GM18909 (cell line): ENCODE measurements at regions not wholly inside any gene's neighbourhood (a gene's known extent, or its start where the extent isn't known, plus 50 kb on each side); places are given as distances from the start of the nearest gene placed in this dataset.

Source experiments
- ATAC-seq: cut with Tn5 transposase; IDR thresholded peaks from one replicate; pipeline ENCODE4 v1.9.1; 2021; ENCODE audit warnings: mild to moderate bottlenecking; ENCODE audit not compliant: unreplicated experiment, poor library complexity

GRCh38 chr5:6867712-6868111, 154.5 kb downstream of the TENT4A start:
- no peak for ATAC-seq

GRCh38 chr5:6868171-6868570, 154.9 kb downstream of the TENT4A start:
- no peak for ATAC-seq

GRCh38 chr5:6868575-6869215, 155.5 kb downstream of the TENT4A start:
- ATAC-seq = no peak

- ATAC-seq = no peak
Measured at GRCh38 chr5:6869677-6870076, 156.4 kb downstream of the TENT4A start.

- ATAC-seq = no peak
Measured at GRCh38 chr5:6872441-6873160, 159.4 kb downstream of the TENT4A start.

- ATAC-seq = no peak
Measured at GRCh38 chr5:6873359-6873758, 160.1 kb downstream of the TENT4A start.

GRCh38 chr5:6875376-6875775, 162.1 kb downstream of the TENT4A start:
- no peak for ATAC-seq

- ATAC-seq = no peak
Measured at GRCh38 chr5:6877986-6878828, 165.0 kb downstream of the TENT4A start.

GRCh38 chr5:6885581-6885980, 172.3 kb downstream of the TENT4A start:
- no peak for ATAC-seq

GRCh38 chr5:6886866-6887265, 173.6 kb downstream of the TENT4A start:
- no peak for ATAC-seq

GRCh38 chr5:6889030-6889429, 175.8 kb downstream of the TENT4A start:
- ATAC-seq = no peak

GRCh38 chr5:6899221-6899620, 186.0 kb downstream of the TENT4A start:
- ATAC-seq = no peak

- ATAC-seq = no peak
Measured at GRCh38 chr5:6900247-6901227, 187.3 kb downstream of the TENT4A start.

GRCh38 chr5:6902094-6902493, 188.9 kb downstream of the TENT4A start:
- no peak for ATAC-seq

- no peak for ATAC-seq
Measured at GRCh38 chr5:6902597-6902996, 189.4 kb downstream of the TENT4A start.

GRCh38 chr5:6903934-6904333, 190.7 kb downstream of the TENT4A start:
- no peak for ATAC-seq

- ATAC-seq = peak; percentile 68
Measured at GRCh38 chr5:6904860-6905259, 191.6 kb downstream of the TENT4A start.

- ATAC-seq = no peak
Measured at GRCh38 chr5:6905423-6905822, 192.2 kb downstream of the TENT4A start.

- ATAC-seq = no peak
Measured at GRCh38 chr5:6905883-6906282, 192.7 kb downstream of the TENT4A start.

- ATAC-seq = no peak
Measured at GRCh38 chr5:6907320-6907918, 194.2 kb downstream of the TENT4A start.
